ENCODE measurements at regions not wholly inside any gene's neighbourhood (a gene's known extent, or its start where the extent isn't known, plus 50 kb on each side); places are given as distances from the start of the nearest gene placed in this dataset.

DNA sequence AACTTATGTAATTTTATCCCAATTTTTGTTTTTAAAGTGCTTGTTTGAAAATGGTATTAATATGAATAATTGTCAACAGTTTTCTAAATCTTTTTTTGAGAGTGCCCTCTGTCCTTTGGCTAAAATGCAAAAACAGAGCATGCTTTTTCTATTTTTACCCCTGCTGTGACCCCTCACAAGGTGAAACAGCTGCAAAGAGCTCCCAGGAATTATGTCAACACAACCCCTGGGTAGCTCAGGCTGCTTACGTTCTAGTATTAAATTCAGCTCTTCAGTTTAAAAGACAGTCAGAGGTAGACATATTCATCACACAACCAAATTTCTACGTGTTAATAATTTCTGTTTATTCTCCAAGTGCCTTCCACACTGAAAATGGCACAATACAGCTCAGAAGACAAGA is 367.5 kb downstream of the PRDM5 start:
- TF ChIP-seq, protein P1, sequence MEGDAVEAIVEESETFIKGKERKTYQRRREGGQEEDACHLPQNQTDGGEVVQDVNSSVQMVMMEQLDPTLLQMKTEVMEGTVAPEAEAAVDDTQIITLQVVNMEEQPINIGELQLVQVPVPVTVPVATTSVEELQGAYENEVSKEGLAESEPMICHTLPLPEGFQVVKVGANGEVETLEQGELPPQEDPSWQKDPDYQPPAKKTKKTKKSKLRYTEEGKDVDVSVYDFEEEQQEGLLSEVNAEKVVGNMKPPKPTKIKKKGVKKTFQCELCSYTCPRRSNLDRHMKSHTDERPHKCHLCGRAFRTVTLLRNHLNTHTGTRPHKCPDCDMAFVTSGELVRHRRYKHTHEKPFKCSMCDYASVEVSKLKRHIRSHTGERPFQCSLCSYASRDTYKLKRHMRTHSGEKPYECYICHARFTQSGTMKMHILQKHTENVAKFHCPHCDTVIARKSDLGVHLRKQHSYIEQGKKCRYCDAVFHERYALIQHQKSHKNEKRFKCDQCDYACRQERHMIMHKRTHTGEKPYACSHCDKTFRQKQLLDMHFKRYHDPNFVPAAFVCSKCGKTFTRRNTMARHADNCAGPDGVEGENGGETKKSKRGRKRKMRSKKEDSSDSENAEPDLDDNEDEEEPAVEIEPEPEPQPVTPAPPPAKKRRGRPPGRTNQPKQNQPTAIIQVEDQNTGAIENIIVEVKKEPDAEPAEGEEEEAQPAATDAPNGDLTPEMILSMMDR (IDR thresholded peaks at IDR 0.05; ENCODE audit: low read depth, low read length): no peak
- TF ChIP-seq POLR2A (IDR thresholded peaks at IDR 0.05; ENCODE audit: extremely low read depth, insufficient read length): no peak
- TF ChIP-seq, protein P2, sequence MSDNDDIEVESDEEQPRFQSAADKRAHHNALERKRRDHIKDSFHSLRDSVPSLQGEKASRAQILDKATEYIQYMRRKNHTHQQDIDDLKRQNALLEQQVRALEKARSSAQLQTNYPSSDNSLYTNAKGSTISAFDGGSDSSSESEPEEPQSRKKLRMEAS (IDR thresholded peaks at IDR 0.05; ENCODE audit: low read depth, low read length): no peak
